Sigmoid colon (tissue), 6 donors: ENCODE measurements at regions not wholly inside any gene's neighbourhood (a gene's known extent, or its start where the extent isn't known, plus 50 kb on each side); places are given as distances from the start of the nearest gene placed in this dataset.

Experiments
- DNase-seq: peaks from one replicate; pipeline ENCODE4 v3.0.0-alpha.2; 2019
- H3K27ac ChIP-seq, 4 donors: fragments of 200-600 bp; sonication (generic); one replicate each; pipeline ENCODE4 v1.5.1; 2016 to 2019; ENCODE audit warnings: mild to moderate bottlenecking in 1 of 4
- H3K27me3 ChIP-seq, 3 donors: fragments of 200-600 bp; sonication (generic); one replicate each; pipeline ENCODE4 v1.5.1; 2019; ENCODE audit warnings: mild to moderate bottlenecking in 1 of 3
- H3K36me3 ChIP-seq, 4 donors: fragments of 200-600 bp; sonication (generic); one replicate each; pipeline ENCODE4 v1.5.1; 2016 to 2019
- H3K4me1 ChIP-seq, 4 donors: fragments of 200-600 bp; sonication (generic); one replicate each; pipeline ENCODE4 v1.5.1; 2017 to 2019
- H3K4me3 ChIP-seq, 4 donors: fragments of 200-600 bp; sonication (generic); one replicate each; pipeline ENCODE4 v1.5.1; 2017 to 2019; ENCODE audit warnings: mild to moderate bottlenecking in 2 of 4, moderate library complexity in 1 of 4
- H3K9me3 ChIP-seq, 4 donors: fragments of 200-600 bp in 3 of 4; sonication (generic) in 3 of 4; one replicate each; pipeline versions ENCODE4 v1.5.1 to v1.6.1; 2013 to 2019
- EP300 ChIP-seq, 4 donors: sonication (generic); formaldehyde crosslinking; IDR thresholded peaks; one replicate each; pipeline ENCODE4 v1.6.1; 2017; ENCODE audit warnings: antibody characterized with exemption in 4 of 4
- POLR2A ChIP-seq, 2 donors: fragments of 450-650 bp; IDR thresholded peaks; one replicate each; pipeline ENCODE4 v1.6.1; 2016; ENCODE audit warnings: antibody characterized with exemption in 2 of 2, mild to moderate bottlenecking in 2 of 2, moderate library complexity in 2 of 2
- POLR2AphosphoS5 ChIP-seq, 4 donors: sonication (generic); formaldehyde crosslinking; IDR thresholded peaks; one replicate each; pipeline ENCODE4 v1.6.1; 2017; ENCODE audit warnings: antibody characterized with exemption in 4 of 4
- WGBS, 2 donors: extraction: QIAGEN DNeasy Blood & Tissue Kit; methylation state at CpG; one replicate each; pipeline ENCODE4 v1.1.7; 2013; 5-methylcytosine and 5-hydroxymethylcytosine counted together
- intact Hi-C: fragments of 100-400 bp; cut with DNase I; formaldehyde crosslinking; loops from one replicate; pipeline ENCODE4 v1.15.1; 2023
- TF ChIP-seq, protein P1 (sequence below), 4 experiments: fragments of 450-650 bp in 3 of 4; fragments of 200-600 bp in 1 of 4; IDR thresholded peaks; one replicate each; pipeline ENCODE4 v1.5.1; 2016 to 2019; ENCODE audit warnings: antibody characterized with exemption in 4 of 4, mild to moderate bottlenecking in 3 of 4, moderate library complexity in 2 of 4
- donor health status: healthy with polysubstance abuse.
- donor health status: healthy.

DNA sequence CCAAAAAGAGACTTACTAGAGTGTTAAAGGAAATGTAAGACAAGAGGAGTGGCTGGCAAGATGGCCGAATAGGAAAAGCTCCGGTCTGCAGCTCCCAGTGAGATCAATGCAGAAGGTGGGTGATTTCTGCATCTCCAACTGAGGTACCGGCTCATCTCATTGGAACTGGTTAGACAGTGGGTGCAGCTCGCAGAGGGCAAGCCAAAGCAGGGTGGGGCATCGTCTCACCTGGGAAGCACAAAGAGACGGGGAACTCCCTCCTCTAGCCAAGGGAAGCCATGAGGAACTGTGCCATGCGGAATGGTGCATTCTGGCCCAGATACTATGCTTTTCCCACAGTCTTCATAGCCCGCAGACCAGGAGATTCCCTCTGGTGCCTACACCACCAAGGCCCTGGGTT is 308.7 kb downstream of the AGTPBP1 start:
- Histone ChIP-seq H3K36me3 (no peaks in the 10 kb centered on the region), H3K27me3 (no peaks in the 10 kb centered on the region), H3K27ac (no peak overlapping the region), H3K4me1 (peaks cover 0 to 17% (median 5%) of the 10 kb centered on the region in 4 donors), H3K9me3 (no peaks in the 10 kb centered on the region), H3K4me3 (no peak overlapping the region)
- TF ChIP-seq POLR2AphosphoS5 (IDR thresholded peaks at IDR 0.05) (no peak), EP300 (IDR thresholded peaks at IDR 0.05) (no peak), POLR2A (IDR thresholded peaks at IDR 0.05) (no peak)
- TF ChIP-seq, protein P1, sequence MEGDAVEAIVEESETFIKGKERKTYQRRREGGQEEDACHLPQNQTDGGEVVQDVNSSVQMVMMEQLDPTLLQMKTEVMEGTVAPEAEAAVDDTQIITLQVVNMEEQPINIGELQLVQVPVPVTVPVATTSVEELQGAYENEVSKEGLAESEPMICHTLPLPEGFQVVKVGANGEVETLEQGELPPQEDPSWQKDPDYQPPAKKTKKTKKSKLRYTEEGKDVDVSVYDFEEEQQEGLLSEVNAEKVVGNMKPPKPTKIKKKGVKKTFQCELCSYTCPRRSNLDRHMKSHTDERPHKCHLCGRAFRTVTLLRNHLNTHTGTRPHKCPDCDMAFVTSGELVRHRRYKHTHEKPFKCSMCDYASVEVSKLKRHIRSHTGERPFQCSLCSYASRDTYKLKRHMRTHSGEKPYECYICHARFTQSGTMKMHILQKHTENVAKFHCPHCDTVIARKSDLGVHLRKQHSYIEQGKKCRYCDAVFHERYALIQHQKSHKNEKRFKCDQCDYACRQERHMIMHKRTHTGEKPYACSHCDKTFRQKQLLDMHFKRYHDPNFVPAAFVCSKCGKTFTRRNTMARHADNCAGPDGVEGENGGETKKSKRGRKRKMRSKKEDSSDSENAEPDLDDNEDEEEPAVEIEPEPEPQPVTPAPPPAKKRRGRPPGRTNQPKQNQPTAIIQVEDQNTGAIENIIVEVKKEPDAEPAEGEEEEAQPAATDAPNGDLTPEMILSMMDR (IDR thresholded peaks at IDR 0.05), result no peak
- DNase-seq, result no peak
- 95% methylated on average over 8 of the region's 8 CpGs for WGBS, 2 donors
- intact Hi-C loops, result no loop called here

DNA sequence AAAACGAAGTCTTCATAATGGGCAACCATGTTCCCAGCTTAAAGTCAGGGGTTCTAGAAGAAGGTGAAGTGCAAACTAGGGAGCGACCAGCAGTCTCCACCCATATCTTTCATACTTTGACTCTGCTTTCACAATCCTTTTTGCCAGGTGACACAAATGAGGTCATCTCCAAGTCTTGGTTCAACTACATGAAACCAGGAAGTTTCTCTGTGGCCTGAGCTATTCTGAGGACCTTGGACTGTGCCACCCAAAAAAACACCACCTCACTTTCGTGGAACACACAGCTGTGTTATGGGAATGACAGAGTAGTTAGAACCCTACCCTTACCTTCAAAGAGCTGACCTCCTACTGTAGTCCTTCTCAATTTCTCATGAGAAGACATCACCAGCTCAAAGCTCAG is 309.2 kb downstream of the AGTPBP1 start:
- TF ChIP-seq EP300 (IDR thresholded peaks at IDR 0.05) (no peak), POLR2A (IDR thresholded peaks at IDR 0.05) (no peak)
- TF ChIP-seq, protein P1 (IDR thresholded peaks at IDR 0.05), result no peak
- Histone ChIP-seq H3K27ac (no peak overlapping the region), H3K36me3 (no peaks in the 10 kb centered on the region), H3K27me3 (no peaks in the 10 kb centered on the region), H3K4me1 (peaks cover 0 to 17% (median 5%) of the 10 kb centered on the region in 4 donors), H3K9me3 (no peaks in the 10 kb centered on the region), H3K4me3 (no peak overlapping the region)
- WGBS, 2 donors, result 67 to 72% methylated on average over 3 of the region's 3 CpGs
- intact Hi-C loops, result no loop called here
- DNase-seq, result no peak

DNA sequence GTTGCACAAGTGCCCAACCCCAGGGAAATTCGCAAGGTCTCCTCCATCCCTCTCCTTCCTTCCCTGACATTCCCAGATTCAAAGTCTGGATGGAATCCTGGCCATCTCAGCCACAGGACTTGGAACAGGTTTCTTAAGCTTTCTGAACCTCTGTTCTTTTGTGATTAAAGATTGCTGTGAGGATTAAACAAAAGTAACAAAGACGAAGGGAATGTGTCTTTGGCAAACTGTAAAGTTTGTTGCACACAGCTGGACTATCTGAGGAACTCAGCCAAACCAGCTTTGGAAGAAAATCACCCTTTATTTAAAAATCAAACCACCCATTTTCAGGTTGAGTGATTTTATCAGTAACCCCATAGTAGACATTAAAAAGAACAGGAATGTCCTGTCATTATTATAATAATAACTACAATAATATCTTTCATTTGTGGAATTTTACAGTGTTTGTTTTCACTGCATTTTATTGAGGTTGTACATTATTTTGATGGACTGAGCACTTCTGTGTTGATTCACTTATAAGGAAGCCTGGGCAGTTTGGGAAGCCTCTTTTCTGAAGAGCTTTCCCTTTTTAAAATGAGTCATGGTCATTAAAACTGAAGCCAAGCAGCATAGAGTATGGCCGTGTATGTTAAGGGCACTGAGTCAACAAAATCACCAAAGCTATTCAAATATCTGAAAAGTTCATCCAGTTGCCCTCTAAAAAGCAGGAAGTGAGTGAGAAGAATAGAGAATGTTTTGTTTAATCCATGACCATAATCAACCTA is 310.2 kb downstream of the AGTPBP1 start:
- TF ChIP-seq POLR2A (IDR thresholded peaks at IDR 0.05) (no peak), POLR2AphosphoS5 (IDR thresholded peaks at IDR 0.05) (no peak)
- Histone ChIP-seq H3K36me3 (no peaks in the 10 kb centered on the region), H3K27ac (no peak overlapping the region), H3K4me3 (no peak overlapping the region), H3K9me3 (no peaks in the 10 kb centered on the region), H3K27me3 (peaks cover 0 to 6% (median 0%) of the 10 kb centered on the region in 3 donors), H3K4me1 (peaks cover 0 to 17% (median 5%) of the 10 kb centered on the region in 4 donors)
- 30 to 56% methylated on average over 3 of the region's 3 CpGs for WGBS, 2 donors
- intact Hi-C loops, result no loop called here
- DNase-seq, result no peak

DNA sequence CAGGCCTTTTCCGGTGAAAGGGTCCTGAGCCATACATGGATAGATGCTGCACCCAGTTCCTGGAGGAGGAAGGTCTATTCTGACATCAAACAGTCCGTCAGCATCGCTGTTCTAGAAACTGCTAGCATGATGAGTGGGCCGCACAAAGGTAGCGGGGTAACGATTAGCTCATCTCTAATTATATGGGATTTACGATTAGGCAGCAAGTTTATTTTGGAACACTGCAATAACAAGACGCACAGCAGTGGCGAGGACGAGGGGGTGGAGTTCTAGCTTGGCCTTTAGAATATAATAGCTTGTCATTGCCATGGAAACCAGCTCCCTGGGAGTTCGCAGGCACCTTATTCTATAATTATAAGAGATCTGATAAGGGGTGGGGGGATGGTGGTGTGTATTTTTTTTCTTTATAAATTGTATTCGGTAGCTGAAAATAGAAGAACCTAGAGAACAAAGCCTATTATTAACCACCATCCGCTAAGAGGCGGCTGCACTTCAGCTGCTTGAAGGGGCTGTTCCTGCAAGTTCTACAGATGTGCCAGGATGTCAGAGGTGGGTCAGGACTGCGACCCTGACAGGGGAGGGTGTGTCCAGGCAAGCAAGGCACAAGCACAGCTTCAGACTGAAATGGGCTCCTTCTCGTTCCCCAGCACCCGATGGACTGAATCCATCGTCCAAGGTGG is 311.0 kb downstream of the AGTPBP1 start:
- Histone ChIP-seq H3K27ac (no peak overlapping the region), H3K9me3 (no peaks in the 10 kb centered on the region), H3K27me3 (peaks cover 0 to 6% (median 0%) of the 10 kb centered on the region in 3 donors), H3K4me3 (no peak overlapping the region), H3K36me3 (no peaks in the 10 kb centered on the region), H3K4me1 (peaks cover 0 to 17% (median 5%) of the 10 kb centered on the region in 4 donors)
- WGBS, 2 donors, result 57 to 74% methylated on average over 18 of the region's 18 CpGs
- intact Hi-C loops, result no loop called here
- DNase-seq, result no peak
- no peak for TF ChIP-seq EP300 (IDR thresholded peaks at IDR 0.05)
- TF ChIP-seq, protein P1 (IDR thresholded peaks at IDR 0.05), result no peak
- TF ChIP-seq POLR2A (IDR thresholded peaks at IDR 0.05), result no peak
- TF ChIP-seq POLR2AphosphoS5 (IDR thresholded peaks at IDR 0.05), result no peak

DNA sequence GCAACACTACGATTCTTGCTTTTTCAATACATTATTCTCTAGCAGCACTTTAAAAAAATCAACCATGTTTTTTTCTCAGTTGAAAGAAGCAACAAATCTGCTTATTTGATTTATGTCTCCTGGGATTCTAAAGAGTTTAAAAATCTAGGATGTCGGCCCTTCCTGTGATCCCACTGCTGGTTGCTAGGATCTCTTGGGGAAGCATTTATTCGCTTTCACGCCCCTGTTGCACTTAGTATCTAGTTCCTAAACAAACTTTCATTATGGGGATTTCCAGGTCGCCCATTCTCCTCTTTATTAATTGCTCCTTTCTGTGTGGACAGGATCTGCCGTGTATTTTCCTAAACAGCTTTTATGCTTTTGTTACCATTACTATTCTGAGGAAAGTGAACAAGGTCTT is 313.5 kb downstream of the AGTPBP1 start:
- no peak for DNase-seq
- H3K4me1 ChIP-seq, result peaks cover 0 to 17% (median 5%) of the 10 kb centered on the region in 4 donors
- peaks cover 0 to 11% (median 0%) of the 10 kb centered on the region in 3 donors for H3K27me3 ChIP-seq
- H3K9me3 ChIP-seq, result no peaks in the 10 kb centered on the region
- intact Hi-C loops, result no loop called here
- no peaks in the 10 kb centered on the region for H3K36me3 ChIP-seq
- 74 to 83% methylated on average over 6 of the region's 6 CpGs for WGBS, 2 donors
- H3K27ac ChIP-seq, result no peak overlapping the region
- TF ChIP-seq POLR2AphosphoS5 (IDR thresholded peaks at IDR 0.05) (no peak), POLR2A (IDR thresholded peaks at IDR 0.05) (no peak), EP300 (IDR thresholded peaks at IDR 0.05) (no peak)
- TF ChIP-seq, protein P1 (IDR thresholded peaks at IDR 0.05), result no peak
- no peak overlapping the region for H3K4me3 ChIP-seq
